Stomach smooth muscle (tissue), 2 donors: ENCODE measurements at regions not wholly inside any gene's neighbourhood (a gene's known extent, or its start where the extent isn't known, plus 50 kb on each side); places are given as distances from the start of the nearest gene placed in this dataset.

Experiments used
- H3K27ac ChIP-seq: one replicate; pipeline ENCODE4 v1.7.0; 2013; ENCODE audit warnings: mild to moderate bottlenecking, low read length, inconsistent platforms
- H3K27me3 ChIP-seq, 2 donors: one replicate each; pipeline ENCODE4 v1.7.0; 2013; ENCODE audit warnings: low read length in 2 of 2; ENCODE audit not compliant: insufficient read depth in 2 of 2, control insufficient read depth in 1 of 2
- H3K36me3 ChIP-seq, 2 donors: one replicate each; pipeline ENCODE4 v1.7.0; 2013; ENCODE audit warnings: low read length in 2 of 2; ENCODE audit not compliant: control insufficient read depth in 2 of 2, insufficient read depth in 2 of 2
- H3K4me1 ChIP-seq: one replicate; pipeline ENCODE4 v1.7.0; 2013; ENCODE audit warnings: low read length; ENCODE audit not compliant: control insufficient read depth, insufficient read depth
- H3K4me3 ChIP-seq, 2 donors: one replicate each; pipeline ENCODE4 v1.7.0; 2013; ENCODE audit warnings: low read length in 2 of 2
- H3K9ac ChIP-seq, 2 donors: one replicate each; pipeline ENCODE4 v1.7.0; 2013; ENCODE audit warnings: low read length in 2 of 2, mild to moderate bottlenecking in 1 of 2
- H3K9me3 ChIP-seq, 2 donors: one replicate each; pipeline ENCODE4 v1.7.0; 2013; ENCODE audit warnings: low read length in 2 of 2; ENCODE audit not compliant: control insufficient read depth in 2 of 2
- donor health status: healthy.
- donor health status: Pancreatic carcinoma.

DNA sequence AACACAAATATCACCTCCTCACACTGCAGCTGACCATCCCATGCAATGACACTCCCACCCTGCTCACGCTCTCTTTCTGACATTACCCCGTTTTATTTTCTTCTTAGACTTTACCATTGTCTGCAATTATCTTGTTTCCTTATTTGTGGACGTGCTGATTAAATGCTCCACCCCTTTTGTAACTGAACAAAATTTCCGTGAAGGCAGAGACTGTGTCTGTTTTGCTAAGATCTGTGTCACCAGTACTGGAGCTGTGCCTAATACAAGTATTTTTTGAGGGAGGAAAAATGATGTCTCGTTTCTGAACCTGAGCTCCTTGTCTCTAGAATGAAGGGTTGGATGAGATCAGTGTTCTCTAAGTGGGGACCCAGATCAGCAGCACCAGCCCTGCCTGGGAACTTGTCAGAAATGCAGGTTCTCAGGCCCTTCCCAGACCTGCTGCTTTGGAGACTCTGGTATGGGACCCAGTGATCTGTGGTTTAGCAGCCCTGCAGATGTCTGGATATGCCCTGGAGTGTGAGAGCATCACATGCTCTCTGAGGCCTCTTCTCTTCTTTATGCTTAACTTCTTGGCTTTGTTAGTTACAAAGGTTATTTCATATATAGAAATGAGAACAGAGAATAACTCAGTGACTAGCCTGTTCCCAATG is 181.7 kb upstream of the GAS1 start:
- Histone ChIP-seq H3K4me1 (no peaks in the 10 kb centered on the region), H3K27me3 (no peaks in the 10 kb centered on the region), H3K36me3 (no peaks in the 10 kb centered on the region), H3K4me3 (no peak overlapping the region), H3K9me3 (no peaks in the 10 kb centered on the region), H3K9ac (no peak overlapping the region), H3K27ac (no peak overlapping the region)

DNA sequence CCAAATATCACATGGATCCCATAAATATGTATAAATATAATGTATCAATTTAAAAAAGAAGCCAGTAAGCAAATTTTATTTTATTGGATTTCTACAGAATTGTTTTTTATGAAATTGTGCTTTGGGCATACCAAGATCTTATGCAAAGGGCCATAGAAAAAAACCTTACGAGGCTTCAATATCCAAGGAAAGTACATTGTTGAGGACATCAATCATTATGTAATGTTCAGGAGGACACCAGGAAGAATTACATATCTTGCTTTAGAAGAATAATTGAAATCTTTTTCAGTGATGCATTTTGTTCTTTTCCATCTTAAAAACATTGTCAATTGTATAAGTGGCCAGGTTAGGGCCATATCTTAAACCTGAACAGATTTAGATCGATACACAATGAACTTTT is 187.8 kb upstream of the GAS1 start:
- Histone ChIP-seq H3K9me3 (no peaks in the 10 kb centered on the region), H3K36me3 (no peaks in the 10 kb centered on the region), H3K27ac (no peak overlapping the region), H3K9ac (no peak overlapping the region), H3K4me1 (no peaks in the 10 kb centered on the region), H3K4me3 (no peak overlapping the region), H3K27me3 (no peaks in the 10 kb centered on the region)

DNA sequence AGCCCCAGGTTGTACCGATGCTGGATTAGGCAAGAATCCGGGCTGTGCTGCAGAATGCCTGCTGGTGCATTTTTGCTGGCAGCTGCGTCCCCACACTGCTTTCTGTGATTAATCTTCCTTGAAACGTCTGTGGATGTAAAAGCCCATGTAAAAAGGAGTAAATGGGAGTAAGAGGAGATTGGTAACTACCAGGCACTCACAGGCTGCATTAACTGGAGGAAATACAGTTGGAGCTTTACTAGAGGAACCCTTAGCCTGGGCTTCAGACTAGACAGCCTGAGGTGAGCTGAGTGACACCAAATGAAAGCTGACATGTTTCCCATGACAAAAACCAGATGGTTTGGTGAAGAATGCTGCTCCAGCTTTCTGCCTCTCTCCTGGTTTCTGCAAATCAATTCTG is 190.4 kb upstream of the GAS1 start:
- Histone ChIP-seq H3K27ac (no peak overlapping the region), H3K36me3 (no peaks in the 10 kb centered on the region), H3K4me3 (no peak overlapping the region), H3K4me1 (no peaks in the 10 kb centered on the region), H3K9ac (no peak overlapping the region), H3K9me3 (no peaks in the 10 kb centered on the region), H3K27me3 (no peaks in the 10 kb centered on the region)

DNA sequence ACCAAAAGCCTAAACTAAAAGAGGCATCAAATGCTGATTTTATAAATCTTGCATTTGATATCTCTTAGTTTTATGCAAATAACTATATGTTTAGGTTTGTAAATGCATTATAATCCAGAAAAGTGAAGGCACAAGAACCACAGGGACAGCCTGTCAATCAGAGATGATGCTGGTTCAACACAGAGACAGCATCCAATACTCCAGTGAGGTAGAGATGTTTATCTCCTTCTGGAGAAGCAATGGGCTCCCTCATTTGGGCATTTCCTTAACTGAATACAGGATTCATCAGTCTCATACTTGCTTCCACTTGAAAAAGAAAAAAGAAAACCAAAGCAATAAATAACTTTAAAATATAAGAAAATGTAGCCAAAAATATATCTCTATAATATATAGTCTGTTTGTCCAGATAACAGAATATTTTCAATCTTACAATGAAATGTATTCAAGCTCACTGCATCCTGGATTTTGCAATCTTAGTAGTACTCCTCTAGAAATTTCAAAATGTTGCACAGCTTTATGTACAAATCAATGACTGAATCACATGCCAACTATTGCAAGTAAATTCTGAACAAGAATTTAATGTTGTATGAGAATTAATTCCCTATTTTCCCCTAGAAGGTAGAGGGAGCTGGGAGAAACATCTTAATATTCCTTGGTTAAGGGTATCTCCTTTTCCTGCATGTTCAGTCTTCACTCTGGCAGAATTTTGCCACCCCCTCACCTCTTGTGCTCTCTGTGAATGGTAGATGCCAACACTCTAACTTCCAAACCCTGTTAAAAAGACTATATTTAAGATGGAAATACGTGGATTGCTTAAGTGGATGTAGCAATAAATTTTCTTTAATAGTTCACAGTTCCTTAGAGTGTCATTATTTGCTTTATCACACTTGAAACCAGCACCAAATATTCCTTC is 191.1 kb upstream of the GAS1 start:
- Histone ChIP-seq H3K4me1 (no peaks in the 10 kb centered on the region), H3K27ac (no peak overlapping the region), H3K36me3 (no peaks in the 10 kb centered on the region), H3K9ac (no peak overlapping the region), H3K9me3 (no peaks in the 10 kb centered on the region), H3K27me3 (no peaks in the 10 kb centered on the region), H3K4me3 (no peak overlapping the region)

DNA sequence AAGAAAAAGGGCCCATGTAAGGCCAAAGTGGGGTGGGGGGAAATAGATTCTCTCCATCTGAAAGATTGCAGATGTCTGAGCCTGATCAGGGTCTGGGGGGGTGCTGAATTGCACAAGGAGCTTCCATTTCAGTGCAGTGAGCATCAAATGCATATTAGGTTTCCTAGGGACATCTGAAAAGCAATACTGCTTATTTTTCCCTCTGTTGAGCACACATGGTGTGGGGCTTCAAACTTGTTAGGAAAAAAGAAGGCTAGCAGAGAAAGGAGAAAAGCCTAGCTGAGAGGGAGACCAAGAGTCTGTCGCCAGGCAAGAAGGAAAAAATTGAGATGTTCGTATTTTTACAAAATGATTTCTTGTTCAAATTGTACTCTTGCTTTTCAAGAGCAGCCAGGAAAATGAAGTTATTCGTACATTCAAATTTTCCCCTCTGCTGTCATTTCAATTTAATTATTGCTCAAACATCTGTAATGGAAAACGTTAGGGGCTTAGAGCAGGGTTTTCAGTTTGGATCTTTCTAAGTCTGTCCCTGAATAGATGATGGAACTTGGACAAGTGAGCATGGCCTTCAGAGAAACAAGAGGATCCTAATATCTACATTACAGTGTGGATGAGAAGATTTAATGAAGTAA is 191.9 kb upstream of the GAS1 start:
- H3K27ac ChIP-seq = no peak overlapping the region

DNA sequence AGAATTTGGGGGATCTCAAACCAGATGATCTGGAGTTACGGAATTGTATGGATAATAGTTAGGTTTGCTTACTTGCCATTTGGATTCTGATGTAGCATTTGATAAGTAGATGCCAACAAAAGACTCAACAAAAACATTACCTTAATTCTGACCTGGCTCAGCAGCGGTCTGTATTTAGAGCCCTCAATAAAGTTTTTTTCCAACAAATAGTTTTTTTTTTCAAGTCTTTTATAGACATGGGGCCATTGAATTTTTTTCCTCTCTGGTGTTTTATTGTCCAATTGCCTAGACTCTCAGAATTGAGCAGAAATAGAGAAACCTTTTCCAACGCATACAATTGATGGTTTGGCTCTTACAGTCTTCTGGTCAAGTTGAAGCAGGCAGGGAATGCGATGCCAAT is 192.8 kb upstream of the GAS1 start:
- H3K4me3 ChIP-seq = no peak overlapping the region
- H3K9ac ChIP-seq = no peak overlapping the region
- no peaks in the 10 kb centered on the region for H3K4me1 ChIP-seq
- H3K27ac ChIP-seq = no peak overlapping the region
- no peaks in the 10 kb centered on the region for H3K36me3 ChIP-seq
- no peaks in the 10 kb centered on the region for H3K9me3 ChIP-seq
- H3K27me3 ChIP-seq = no peaks in the 10 kb centered on the region

More for the DNA sequence above, 191.9 kb upstream of the GAS1 start:
- H3K9ac ChIP-seq = no peak overlapping the region
- no peaks in the 10 kb centered on the region for H3K4me1 ChIP-seq
- no peaks in the 10 kb centered on the region for H3K9me3 ChIP-seq
- no peaks in the 10 kb centered on the region for H3K27me3 ChIP-seq
- no peaks in the 10 kb centered on the region for H3K36me3 ChIP-seq
- no peak overlapping the region for H3K4me3 ChIP-seq

DNA sequence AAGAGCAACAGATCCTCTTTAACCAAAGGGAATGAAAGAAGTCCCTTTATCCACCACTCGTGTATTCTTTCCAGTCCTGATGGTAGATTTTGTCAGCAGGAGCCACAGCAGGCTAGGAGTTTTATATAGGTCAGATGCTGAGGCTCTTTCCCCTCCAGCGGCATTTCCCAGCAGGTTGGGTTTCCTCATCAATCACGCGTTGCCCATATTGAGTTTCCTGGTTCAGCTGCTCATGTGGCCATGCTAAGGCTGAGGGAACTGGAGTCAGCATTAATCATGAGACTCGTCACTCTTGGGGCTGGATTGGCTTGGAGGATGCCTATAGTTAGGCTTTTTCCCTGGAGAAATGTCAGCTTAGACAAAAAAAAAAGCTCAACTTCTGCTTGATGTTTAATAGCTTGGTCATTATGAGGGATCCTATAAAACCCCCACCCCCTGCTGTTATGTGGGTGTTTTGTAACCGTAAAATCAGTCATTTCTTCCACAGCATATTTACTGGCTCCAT is 193.4 kb upstream of the GAS1 start:
- H3K27me3 ChIP-seq = no peaks in the 10 kb centered on the region
- H3K4me1 ChIP-seq = no peaks in the 10 kb centered on the region
- no peak overlapping the region for H3K27ac ChIP-seq

DNA sequence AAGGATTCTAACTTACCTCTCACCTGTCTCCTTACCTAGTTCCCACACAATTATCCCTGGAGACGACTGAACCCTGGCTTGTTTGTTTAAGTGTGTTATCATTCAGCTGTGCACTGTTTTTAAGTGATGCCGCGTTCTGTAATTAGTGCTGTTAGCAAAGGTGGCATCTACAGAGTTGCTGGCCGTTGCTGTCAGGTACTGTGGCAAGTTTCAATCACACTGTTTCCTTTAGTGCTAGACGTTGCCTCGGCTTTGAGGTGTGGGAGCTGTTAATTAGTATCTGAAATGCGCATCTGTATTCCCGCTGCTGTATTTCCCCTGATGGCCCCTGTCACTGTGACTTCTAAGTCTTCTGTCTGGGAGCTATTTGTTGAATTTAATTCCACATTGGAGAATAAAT is 193.8 kb upstream of the GAS1 start:
- H3K36me3 ChIP-seq = no peaks in the 10 kb centered on the region
- no peak overlapping the region for H3K4me3 ChIP-seq
- H3K9me3 ChIP-seq = no peaks in the 10 kb centered on the region
- H3K4me1 ChIP-seq = no peaks in the 10 kb centered on the region
- no peak overlapping the region for H3K27ac ChIP-seq
- H3K27me3 ChIP-seq = no peaks in the 10 kb centered on the region
- H3K9ac ChIP-seq = no peak overlapping the region

More for the DNA sequence above, 193.4 kb upstream of the GAS1 start:
- no peak overlapping the region for H3K9ac ChIP-seq
- H3K4me3 ChIP-seq = no peak overlapping the region
- H3K36me3 ChIP-seq = no peaks in the 10 kb centered on the region
- no peaks in the 10 kb centered on the region for H3K9me3 ChIP-seq

DNA sequence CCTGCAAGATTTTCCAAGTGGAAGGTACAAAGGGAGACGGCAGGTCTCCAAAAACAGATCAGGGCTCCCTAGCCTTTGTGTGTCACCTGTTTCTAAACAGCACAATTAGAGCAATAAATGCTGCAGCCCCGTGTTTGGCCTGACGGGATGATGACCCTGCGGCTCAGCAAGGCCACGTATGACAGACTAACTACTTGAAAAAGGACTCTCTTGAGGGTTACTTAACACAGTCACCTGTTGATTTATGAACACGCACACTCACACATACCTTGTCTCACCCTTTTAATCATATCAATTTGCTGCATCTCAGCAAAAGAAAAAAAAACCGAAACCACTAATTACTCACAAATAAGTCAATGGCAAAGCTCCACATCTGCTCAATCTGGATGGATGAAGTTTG is 199.6 kb upstream of the GAS1 start:
- Histone ChIP-seq H3K9me3 (no peaks in the 10 kb centered on the region), H3K27ac (no peak overlapping the region), H3K36me3 (no peaks in the 10 kb centered on the region), H3K4me1 (peaks cover 15% of the 10 kb centered on the region), H3K9ac (no peak overlapping the region), H3K27me3 (no peaks in the 10 kb centered on the region), H3K4me3 (no peak overlapping the region)

DNA sequence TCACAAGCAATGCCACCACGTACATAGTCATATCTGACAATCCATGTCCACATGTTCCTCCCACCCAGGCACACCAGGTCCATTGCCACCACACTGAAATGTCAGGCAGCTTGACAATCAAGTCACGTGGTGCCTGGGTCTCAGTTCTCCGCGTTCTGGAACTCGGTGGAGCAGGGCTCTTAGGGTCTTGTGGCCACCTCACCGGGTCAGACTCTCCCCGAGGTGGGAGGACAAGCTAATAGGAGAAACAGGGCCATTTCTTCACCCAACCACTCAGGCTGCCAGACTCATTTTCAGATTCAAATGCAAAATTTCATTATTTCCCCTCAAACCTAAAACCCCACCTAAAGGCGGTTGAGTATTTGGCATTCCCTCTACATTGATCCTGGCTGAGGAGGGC is 200.5 kb upstream of the GAS1 start:
- Histone ChIP-seq H3K27ac (peak overlapping the region; percentile 93), H3K9me3 (no peaks in the 10 kb centered on the region), H3K27me3 (no peaks in the 10 kb centered on the region), H3K36me3 (no peaks in the 10 kb centered on the region), H3K9ac (peak overlapping the region; percentile 70 to 79), H3K4me1 (peaks cover 15% of the 10 kb centered on the region), H3K4me3 (peak overlapping the region; percentile 17 to 69)
